ENCODE measurements at regions not wholly inside any gene's neighbourhood (a gene's known extent, or its start where the extent isn't known, plus 50 kb on each side); places are given as distances from the start of the nearest gene placed in this dataset.

DNA sequence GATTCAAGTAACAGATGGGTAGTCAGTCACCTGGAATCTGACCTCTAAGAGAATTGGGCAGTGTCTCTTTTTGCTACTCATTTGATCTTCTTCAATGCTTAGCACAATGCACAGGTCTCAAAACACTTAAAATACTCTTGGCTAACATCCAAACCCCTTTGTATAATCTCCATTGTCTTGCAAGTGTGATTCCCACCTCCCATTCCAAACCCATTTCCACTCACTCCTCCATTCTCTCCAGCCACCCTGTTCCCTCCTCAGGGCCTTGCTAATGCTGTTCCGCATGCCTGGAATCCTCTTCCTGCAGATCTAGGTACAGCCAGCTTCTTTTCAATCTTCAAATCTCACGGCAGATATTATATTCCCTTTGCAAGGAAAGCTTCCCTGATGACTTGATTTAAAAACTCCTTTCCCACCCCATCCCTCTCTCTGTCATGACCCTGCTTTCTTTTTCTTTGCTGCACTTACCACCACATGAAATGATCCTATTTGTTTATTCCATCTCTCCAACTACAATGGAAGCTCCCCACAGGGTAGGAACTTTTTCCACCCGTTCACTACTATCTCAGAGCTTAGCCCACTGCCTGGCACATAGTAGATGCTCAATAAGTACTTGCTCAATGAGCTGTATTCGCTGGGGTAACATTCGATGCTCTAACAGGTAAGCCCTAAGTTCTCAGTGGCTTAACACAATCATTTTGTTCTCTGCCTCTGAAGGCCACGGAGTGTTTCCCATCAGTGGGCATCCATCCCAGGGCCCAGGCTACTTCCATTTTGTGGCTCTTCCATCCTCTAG is 121.7 kb downstream of the MN1 start:
- H3K9me3 ChIP-seq (ENCODE audit: low read depth, low read length, poor library complexity, severe bottlenecking), result no peaks in the 10 kb centered on the region
- peaks cover 6% of the 10 kb centered on the region for H3K4me1 ChIP-seq (ENCODE audit: insufficient read depth, low read length, poor library complexity, severe bottlenecking)
- H3K36me3 ChIP-seq (ENCODE audit: insufficient read depth, low read length, poor library complexity, severe bottlenecking), result no peaks in the 10 kb centered on the region
- TF ChIP-seq EZH2 (IDR thresholded peaks at IDR 0.05; ENCODE audit: borderline replicate concordance, low read depth, low read length, poor library complexity, severe bottlenecking), result no peak
- TF ChIP-seq CTCF (conservative IDR thresholded peaks at IDR 0.05; ENCODE audit: low read depth, low read length), result no peak
- no peaks in the 10 kb centered on the region for H3K27me3 ChIP-seq (replicated peaks; ENCODE audit: insufficient read depth, low read depth, low read length, poor library complexity)
- ChIA-PET CTCF (no interaction called here), POLR2A (ENCODE audit: low non-redundant PET) (no interaction called here)
- BruUV-seq (replicated peaks), result no TSS peak
- no peak overlapping the region for H3K4me3 ChIP-seq (ENCODE audit: low read depth, low read length, poor library complexity, severe bottlenecking)
- no peak overlapping the region for H3K27ac ChIP-seq (ENCODE audit: low read depth, low read length, poor library complexity, severe bottlenecking)
- intact Hi-C loops (cut with micrococcal nuclease; ENCODE audit: unreplicated experiment), result no loop called here
- DNase-seq (ENCODE audit: low spot score), result no peak

DNA sequence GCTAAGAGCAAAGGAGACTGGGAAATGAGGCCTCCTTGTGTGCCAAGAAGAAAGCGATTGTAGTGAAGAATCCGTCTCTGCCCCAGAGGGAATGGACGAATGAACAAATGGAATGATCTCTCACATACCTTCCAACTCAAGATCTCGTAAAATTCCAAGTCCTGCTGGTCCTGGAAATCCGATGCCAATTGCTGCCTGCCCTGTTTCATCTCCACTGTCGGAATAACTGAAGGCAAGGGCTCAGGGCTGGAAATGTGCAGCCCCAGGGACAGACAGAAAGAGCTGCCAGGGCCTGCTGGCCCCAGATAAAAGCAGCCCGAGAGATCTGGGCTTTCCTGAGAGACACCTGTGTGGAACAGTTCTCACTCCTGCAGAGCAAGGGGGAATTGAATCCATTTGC is 120.9 kb downstream of the MN1 start:
- H3K4me1 ChIP-seq (ENCODE audit: insufficient read depth, low read length, poor library complexity, severe bottlenecking), result peaks cover 6% of the 10 kb centered on the region
- no peaks in the 10 kb centered on the region for H3K9me3 ChIP-seq (ENCODE audit: low read depth, low read length, poor library complexity, severe bottlenecking)
- no peak overlapping the region for H3K4me3 ChIP-seq (ENCODE audit: low read depth, low read length, poor library complexity, severe bottlenecking)
- intact Hi-C loops (cut with micrococcal nuclease; ENCODE audit: unreplicated experiment), result no loop called here
- BruUV-seq (replicated peaks), result no TSS peak
- H3K36me3 ChIP-seq (ENCODE audit: insufficient read depth, low read length, poor library complexity, severe bottlenecking), result no peaks in the 10 kb centered on the region
- TF ChIP-seq CTCF (conservative IDR thresholded peaks at IDR 0.05; ENCODE audit: low read depth, low read length), result no peak
- no peak for TF ChIP-seq EZH2 (IDR thresholded peaks at IDR 0.05; ENCODE audit: borderline replicate concordance, low read depth, low read length, poor library complexity, severe bottlenecking)
- DNase-seq (ENCODE audit: low spot score), result no peak
- no peaks in the 10 kb centered on the region for H3K27me3 ChIP-seq (replicated peaks; ENCODE audit: insufficient read depth, low read depth, low read length, poor library complexity)
- ChIA-PET CTCF (no interaction called here), POLR2A (ENCODE audit: low non-redundant PET) (no interaction called here)
- H3K27ac ChIP-seq (ENCODE audit: low read depth, low read length, poor library complexity, severe bottlenecking), result no peak overlapping the region

GRCh38 chr22:27681037-27681436 is 120.5 kb downstream of the MN1 start:
- DNase-seq (ENCODE audit: low spot score), result no peak
- Histone ChIP-seq H3K4me3 (ENCODE audit: low read depth, low read length, poor library complexity, severe bottlenecking) (no peak overlapping the region), H3K27ac (ENCODE audit: low read depth, low read length, poor library complexity, severe bottlenecking) (no peak overlapping the region), H3K36me3 (ENCODE audit: insufficient read depth, low read length, poor library complexity, severe bottlenecking) (no peaks in the 10 kb centered on the region), H3K4me1 (ENCODE audit: insufficient read depth, low read length, poor library complexity, severe bottlenecking) (peaks cover 6% of the 10 kb centered on the region), H3K9me3 (ENCODE audit: low read depth, low read length, poor library complexity, severe bottlenecking) (no peaks in the 10 kb centered on the region), H3K27me3 (replicated peaks; ENCODE audit: insufficient read depth, low read depth, low read length, poor library complexity) (no peaks in the 10 kb centered on the region)
- intact Hi-C loops (cut with micrococcal nuclease; ENCODE audit: unreplicated experiment), result no loop called here
- ChIA-PET CTCF (no interaction called here), POLR2A (ENCODE audit: low non-redundant PET) (no interaction called here)
- no TSS peak for BruUV-seq (replicated peaks)
- TF ChIP-seq EZH2 (IDR thresholded peaks at IDR 0.05; ENCODE audit: borderline replicate concordance, low read depth, low read length, poor library complexity, severe bottlenecking) (no peak), CTCF (conservative IDR thresholded peaks at IDR 0.05; ENCODE audit: low read depth, low read length) (no peak)

All from A673 (cell line).